Brain pericyte (primary cell): ENCODE measurements at regions not wholly inside any gene's neighbourhood (a gene's known extent, or its start where the extent isn't known, plus 50 kb on each side); places are given as distances from the start of the nearest gene placed in this dataset.
"Not testable (repeated sequence)": the region's sequence is repeated elsewhere in the genome, so short reads cannot be mapped to it uniquely, and the experiment has no call there.

Experiments
- DNase-seq: peaks from one replicate; pipeline ENCODE4 v3.0.0-alpha.2; 2012; ENCODE audit warnings: low read depth, low spot score

DNA sequence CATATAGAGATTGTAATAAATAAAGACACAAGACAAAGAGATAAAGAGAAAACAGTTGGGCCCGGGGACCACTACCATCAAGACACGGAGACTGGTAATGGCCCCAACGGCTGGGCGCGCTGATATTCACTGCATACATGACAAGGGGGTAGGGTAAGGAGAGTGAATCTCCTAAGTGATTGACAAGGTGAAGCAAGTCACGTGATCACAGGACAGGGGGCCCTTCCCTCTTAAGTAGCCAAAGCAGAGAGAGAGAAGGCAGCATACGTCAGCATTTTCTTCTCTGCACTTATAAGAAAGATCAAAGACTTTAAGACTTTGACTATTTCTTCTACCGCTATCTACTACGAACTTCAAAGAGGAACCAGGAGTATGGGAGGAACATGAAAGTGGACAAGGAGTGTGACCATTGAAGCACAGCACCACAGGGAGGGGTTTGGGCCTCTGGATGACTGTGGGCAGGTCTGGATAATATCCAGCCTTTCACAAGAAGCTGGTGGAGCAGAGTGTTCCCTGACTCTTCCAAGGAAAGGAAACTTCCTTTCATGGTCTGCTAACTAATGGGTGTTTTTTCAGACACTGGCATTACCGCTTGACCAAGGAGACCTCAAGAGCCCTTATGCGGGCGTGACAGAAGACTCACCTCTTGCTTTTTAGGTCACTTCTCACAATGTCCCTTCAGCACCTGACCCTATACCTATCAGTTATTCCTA, 75.6 kb downstream of the MRPL39 start:
- DNase-seq, result not testable (repeated sequence)

DNA sequence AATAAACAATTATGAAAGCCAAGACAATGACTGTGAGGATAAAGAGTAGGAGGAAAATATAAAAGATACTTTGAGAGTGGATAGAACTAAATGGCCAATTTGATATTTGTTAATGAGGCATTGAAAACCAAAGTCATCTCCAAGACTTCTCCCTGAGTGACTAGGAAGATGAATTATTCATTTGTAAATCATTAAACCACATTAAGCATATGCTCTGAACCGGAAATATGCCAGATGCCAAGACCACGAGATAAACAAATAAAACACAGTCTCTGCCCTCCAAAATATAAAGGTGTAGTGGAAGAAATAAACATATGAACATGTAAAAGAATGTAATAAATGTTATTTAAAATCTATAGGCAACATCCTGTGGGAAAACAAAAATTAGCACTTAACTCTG, 78.8 kb downstream of the MRPL39 start:
- DNase-seq, result no peak

GRCh38 chr21:25518491-25518911, 88.8 kb downstream of the MRPL39 start:
- no peak for DNase-seq

- no peak for DNase-seq
These were observed 91.5 kb downstream of the MRPL39 start for GRCh38 chr21:25515484-25516405.

GRCh38 chr21:25513810-25514209, 93.5 kb downstream of the MRPL39 start:
- no peak for DNase-seq

GRCh38 chr21:25512095-25513081, 94.9 kb downstream of the MRPL39 start:
- no peak for DNase-seq

GRCh38 chr21:25509862-25510261, 97.4 kb downstream of the MRPL39 start:
- no peak for DNase-seq

- no peak for DNase-seq
These were observed 98.9 kb downstream of the MRPL39 start for GRCh38 chr21:25508364-25508763.

DNA sequence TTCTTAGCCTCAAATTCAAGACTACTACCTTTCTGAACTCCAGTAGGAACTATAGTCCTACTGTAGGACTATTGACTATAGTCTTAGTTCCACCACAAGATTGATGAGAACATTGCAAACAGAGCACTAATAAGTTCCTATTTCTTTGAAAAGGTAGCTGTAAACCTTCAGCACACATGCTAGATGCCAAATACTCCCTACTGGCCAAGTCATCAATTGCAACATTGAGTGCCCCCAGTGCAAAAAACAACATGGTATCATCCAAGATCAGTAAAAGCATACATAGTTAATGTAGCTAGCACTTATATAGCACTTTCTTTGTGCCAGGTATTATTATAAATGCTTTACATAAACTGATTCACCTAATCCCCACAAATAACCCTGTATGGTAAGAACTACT, 99.8 kb downstream of the MRPL39 start:
- DNase-seq, result no peak

- peak; percentile 29 for DNase-seq
These were observed 100.4 kb downstream of the MRPL39 start for GRCh38 chr21:25506887-25507286.

DNA sequence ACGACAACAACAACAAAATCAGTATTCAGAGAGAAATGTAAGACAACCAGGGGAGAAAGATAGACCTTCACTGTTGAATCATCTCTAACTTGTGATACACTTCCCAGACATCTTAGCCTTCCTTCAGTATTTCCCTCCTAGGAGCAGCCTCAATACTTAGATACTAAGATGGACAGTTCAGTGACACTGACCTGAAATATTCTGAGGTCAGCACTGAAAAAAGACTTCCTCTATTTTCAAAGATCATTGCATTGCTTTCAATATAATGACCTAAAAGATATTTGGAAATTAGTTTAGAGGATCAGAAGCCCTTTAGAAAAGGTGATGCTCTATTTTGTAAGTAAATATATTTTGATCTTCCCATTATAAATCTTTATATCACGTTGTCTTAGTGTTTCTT, 101.0 kb downstream of the MRPL39 start:
- no peak for DNase-seq

DNA sequence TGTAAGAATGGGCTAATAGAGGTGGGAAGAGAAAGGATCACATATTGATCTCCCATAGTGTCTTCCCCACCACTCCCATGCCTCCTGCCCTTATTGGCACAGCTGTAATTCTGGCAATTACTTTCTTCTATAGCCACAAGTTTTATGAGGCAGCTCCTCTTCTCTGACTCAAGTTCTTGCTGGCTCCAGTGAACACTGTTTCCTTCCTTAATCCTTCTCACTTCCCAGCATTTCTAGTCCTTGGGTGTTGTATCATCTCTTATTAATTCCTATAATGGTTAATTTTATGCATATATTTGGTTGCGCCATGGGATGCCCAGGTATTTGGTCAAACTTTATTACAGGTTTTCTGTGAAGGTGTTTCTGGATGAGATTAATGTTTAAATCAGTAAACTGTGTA, 103.3 kb downstream of the MRPL39 start:
- no peak for DNase-seq

DNA sequence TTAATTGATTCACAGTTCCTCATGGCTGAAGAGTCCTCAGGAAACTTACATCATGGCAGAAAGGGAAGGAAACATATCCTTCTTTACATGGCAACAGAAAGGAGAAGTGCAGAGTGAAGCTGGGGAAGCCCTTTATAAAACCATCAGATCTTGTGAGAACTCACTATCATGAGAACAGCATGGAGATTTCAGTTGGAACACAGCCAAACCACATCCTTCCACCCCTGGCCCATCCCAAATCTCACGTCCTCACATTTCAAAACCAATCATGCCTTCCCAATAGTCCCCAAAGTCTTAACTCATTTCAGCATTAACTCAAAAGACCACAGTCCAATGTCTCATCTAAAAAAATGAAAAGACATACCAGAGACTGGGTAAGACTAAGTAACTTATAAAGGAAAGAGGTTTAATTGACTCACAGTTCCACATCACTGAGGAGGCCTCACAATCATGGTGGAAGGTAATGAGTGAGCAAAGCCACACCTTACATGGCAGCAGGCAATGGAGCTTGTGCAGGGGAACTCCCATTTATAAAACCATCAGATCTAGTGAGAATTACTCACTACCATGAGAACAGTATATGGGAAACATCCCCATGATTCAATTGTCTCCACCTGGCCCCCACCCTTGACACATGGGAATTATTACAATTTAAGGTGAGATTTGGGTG, 105.2 kb downstream of the MRPL39 start:
- DNase-seq, result no peak

GRCh38 chr21:25501462-25501861, 105.8 kb downstream of the MRPL39 start:
- no peak for DNase-seq

GRCh38 chr21:25500598-25500997, 106.7 kb downstream of the MRPL39 start:
- no peak for DNase-seq

- DNase-seq, result no peak
These were observed 110.3 kb downstream of the MRPL39 start for GRCh38 chr21:25496825-25497482.

DNA sequence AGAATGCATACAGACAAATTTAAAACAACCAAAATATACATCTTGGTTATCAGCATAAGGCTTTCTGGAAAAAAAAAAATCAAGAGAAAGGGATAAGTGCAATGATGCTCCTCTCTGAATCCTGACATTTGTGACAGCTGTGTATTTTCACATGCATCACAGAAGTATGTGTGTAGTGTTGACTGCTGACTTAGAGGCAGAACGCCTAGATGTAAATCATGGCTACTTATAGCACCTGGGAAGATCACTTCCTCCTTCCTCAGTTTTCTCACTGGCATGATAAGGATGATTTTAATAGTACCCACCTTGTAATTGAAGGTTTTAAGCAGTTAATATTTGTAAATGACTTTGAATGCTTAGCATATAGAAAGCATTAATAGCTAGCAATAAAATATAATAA, 112.5 kb downstream of the MRPL39 start:
- no peak for DNase-seq

GRCh38 chr21:25493722-25494121, 113.6 kb downstream of the MRPL39 start:
- DNase-seq, result no peak

DNA sequence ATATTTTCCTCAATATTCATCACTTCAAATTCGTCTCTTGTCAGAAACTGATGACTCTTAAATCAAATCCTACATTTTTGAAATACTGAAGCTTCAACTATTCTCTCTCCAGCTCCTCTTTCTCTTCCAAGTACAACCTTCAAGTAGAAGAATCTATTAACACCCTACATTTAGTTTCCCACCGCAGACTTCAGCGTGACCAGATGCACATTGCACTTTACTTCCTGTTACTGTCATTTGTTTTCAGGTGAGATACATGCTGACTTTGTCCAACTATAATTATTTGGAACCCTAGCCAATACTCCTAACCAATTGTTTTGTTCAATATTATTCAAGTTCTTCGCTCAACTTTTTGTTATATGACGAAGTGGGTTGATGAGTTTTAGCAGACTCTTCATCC, 116.0 kb downstream of the MRPL39 start:
- DNase-seq, result no peak

DNA sequence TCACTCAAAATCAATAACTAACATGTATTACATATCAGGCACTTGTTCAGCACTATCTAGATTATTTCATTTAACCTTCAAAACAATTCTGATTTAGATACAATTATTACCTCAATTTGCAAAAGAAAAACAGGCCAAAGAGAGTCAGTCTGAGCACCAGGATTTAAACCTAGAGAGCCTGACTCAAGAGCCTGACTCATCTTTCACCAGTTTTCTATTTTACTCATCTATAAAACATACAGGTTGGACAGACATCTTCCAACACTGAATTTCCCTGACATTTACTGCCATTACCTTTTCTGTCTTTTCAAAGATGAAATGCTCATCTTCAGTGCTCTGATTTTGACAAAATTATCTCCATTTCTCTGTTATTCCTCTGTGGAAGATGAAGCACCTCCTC, 116.5 kb downstream of the MRPL39 start:
- no peak for DNase-seq

DNA sequence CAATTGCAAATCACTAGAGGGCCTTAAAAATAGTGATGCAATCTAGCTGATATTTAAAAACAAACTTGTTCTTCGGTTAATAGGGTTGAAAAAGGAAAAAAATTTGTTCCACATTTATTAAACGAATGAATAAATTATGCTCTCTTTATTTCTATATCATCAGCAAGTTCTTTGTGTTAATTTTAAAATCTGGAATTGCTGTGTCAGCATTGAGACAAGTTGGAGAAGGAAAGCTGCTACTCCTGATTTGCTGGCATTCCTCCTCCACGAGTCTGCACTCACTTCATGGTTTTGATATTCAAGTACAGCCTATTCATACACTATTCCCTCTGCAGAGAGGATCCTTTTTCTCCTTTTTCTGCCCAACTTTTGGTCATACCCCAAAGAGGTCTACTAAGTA, 117.6 kb downstream of the MRPL39 start:
- no peak for DNase-seq
